ENCODE measurements at regions not wholly inside any gene's neighbourhood (a gene's known extent, or its start where the extent isn't known, plus 50 kb on each side); places are given as distances from the start of the nearest gene placed in this dataset.

- Mint-ChIP-seq H3K27ac (ENCODE audit: unreplicated experiment) (no peak overlapping the region), H3K4me3 (ENCODE audit: unreplicated experiment) (no peak overlapping the region), H3K36me3 (ENCODE audit: unreplicated experiment) (no peaks in the 10 kb centered on the region), H3K9me3 (ENCODE audit: unreplicated experiment) (no peaks in the 10 kb centered on the region), H3K27me3 (ENCODE audit: unreplicated experiment) (no peaks in the 10 kb centered on the region), H3K4me1 (ENCODE audit: low read depth, unreplicated experiment) (peaks cover 5% of the 10 kb centered on the region)
- DNase-seq: no peak
- TF ChIP-seq CTCF (IDR thresholded peaks at IDR 0.05; ENCODE audit: partially characterized antibody, unreplicated experiment): no peak
Measured at GRCh38 chr6:139912735-139913400, 538.4 kb upstream of the CITED2 start.

- Mint-ChIP-seq H3K36me3 (ENCODE audit: unreplicated experiment) (no peaks in the 10 kb centered on the region), H3K4me1 (ENCODE audit: low read depth, unreplicated experiment) (peaks cover 20% of the 10 kb centered on the region), H3K4me3 (ENCODE audit: unreplicated experiment) (no peak overlapping the region), H3K27ac (ENCODE audit: unreplicated experiment) (no peak overlapping the region), H3K9me3 (ENCODE audit: unreplicated experiment) (no peaks in the 10 kb centered on the region), H3K27me3 (ENCODE audit: unreplicated experiment) (peaks cover 6% of the 10 kb centered on the region)
- TF ChIP-seq CTCF (IDR thresholded peaks at IDR 0.05; ENCODE audit: partially characterized antibody, unreplicated experiment): no peak
- DNase-seq: no peak
Measured at GRCh38 chr6:139909992-139910391, 535.5 kb upstream of the CITED2 start.

DNA sequence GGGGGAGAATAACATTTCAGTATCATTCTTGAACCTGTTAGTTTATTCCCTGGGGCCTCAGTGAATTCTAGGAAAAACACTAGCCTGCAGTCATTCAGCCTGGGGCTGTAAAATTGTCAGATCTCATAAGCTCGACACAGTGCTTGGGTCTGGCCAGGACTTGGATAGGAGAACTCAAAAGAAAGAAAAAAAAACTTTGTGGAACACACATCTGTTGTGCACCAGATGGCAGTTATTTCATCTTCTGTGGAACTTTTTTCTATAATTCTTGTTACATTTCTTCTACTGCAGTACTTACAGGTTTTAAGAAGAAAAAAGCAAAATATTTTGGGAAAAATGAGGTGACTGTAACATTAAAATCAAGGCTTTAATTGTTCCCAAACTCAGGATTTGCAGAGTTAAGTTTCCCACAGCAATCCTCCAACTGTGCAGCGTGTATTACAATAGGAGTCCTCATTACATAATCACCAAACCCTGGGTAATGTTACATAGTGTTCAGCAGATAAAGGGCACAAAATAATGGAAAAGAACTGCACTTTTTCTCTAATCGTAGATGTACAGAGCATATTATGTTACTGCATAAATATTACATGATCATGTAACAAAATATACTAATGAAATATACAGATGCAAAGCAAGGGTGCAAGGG, 531.1 kb upstream of the CITED2 start:
- H3K27ac Mint-ChIP-seq (ENCODE audit: unreplicated experiment): peak overlapping the region; percentile 68
- DNase-seq: no peak
- H3K4me3 Mint-ChIP-seq (ENCODE audit: unreplicated experiment): peak overlapping the region; percentile 38

DNA sequence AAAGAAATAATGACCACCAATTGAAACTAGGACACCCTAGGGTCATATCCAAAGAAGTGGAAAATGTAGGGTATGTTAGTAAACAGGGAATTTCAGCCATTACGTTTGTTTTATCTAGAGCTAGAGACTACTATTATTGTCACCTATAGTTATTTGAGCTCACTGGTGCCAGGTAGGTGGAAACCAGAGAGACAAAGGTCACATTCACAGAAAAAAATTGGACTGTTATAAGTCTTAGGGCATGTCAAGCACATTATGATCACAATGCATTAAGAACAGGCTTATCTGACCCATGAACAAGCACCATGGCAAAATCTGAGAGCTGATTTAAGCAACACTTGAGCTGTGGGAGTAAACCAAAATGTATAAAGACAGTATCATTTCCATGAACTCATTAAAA, 530.1 kb upstream of the CITED2 start:
- no peak for DNase-seq
- H3K4me3 Mint-ChIP-seq (ENCODE audit: unreplicated experiment): no peak overlapping the region
- H3K9me3 Mint-ChIP-seq (ENCODE audit: unreplicated experiment): peaks cover 2% of the 10 kb centered on the region
- peak overlapping the region; percentile 48 for H3K27ac Mint-ChIP-seq (ENCODE audit: unreplicated experiment)
- peaks cover 37% of the 10 kb centered on the region for H3K4me1 Mint-ChIP-seq (ENCODE audit: low read depth, unreplicated experiment)
- TF ChIP-seq CTCF (IDR thresholded peaks at IDR 0.05; ENCODE audit: partially characterized antibody, unreplicated experiment): no peak
- H3K36me3 Mint-ChIP-seq (ENCODE audit: unreplicated experiment): no peaks in the 10 kb centered on the region
- peaks cover 6% of the 10 kb centered on the region for H3K27me3 Mint-ChIP-seq (ENCODE audit: unreplicated experiment)

More for the DNA sequence above, 531.1 kb upstream of the CITED2 start:
- Mint-ChIP-seq H3K9me3 (ENCODE audit: unreplicated experiment) (peaks cover 2% of the 10 kb centered on the region), H3K36me3 (ENCODE audit: unreplicated experiment) (no peaks in the 10 kb centered on the region), H3K4me1 (ENCODE audit: low read depth, unreplicated experiment) (peaks cover 37% of the 10 kb centered on the region), H3K27me3 (ENCODE audit: unreplicated experiment) (peaks cover 6% of the 10 kb centered on the region)
- no peak for TF ChIP-seq CTCF (IDR thresholded peaks at IDR 0.05; ENCODE audit: partially characterized antibody, unreplicated experiment)

DNA sequence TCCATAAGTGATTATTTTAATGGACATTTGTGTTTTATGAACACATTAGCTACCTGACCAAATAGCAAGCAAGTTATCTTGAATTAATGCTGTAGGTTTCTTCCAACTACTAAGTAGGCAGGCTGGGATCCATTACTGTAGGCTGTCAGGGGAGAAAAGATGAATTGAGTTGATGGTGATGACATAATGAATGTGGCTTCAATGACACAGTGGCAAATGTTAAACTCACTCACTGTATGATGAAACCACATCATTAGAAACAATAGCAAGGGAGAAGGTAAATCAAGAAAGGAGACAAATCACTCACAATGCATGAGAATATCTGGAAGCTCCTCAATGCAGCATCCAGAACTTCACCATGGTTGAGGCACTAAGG, 529.7 kb upstream of the CITED2 start:
- TF ChIP-seq CTCF (IDR thresholded peaks at IDR 0.05; ENCODE audit: partially characterized antibody, unreplicated experiment): no peak
- Mint-ChIP-seq H3K27me3 (ENCODE audit: unreplicated experiment) (peaks cover 6% of the 10 kb centered on the region), H3K4me1 (ENCODE audit: low read depth, unreplicated experiment) (peaks cover 37% of the 10 kb centered on the region), H3K4me3 (ENCODE audit: unreplicated experiment) (no peak overlapping the region), H3K36me3 (ENCODE audit: unreplicated experiment) (no peaks in the 10 kb centered on the region), H3K9me3 (ENCODE audit: unreplicated experiment) (peaks cover 2% of the 10 kb centered on the region), H3K27ac (ENCODE audit: unreplicated experiment) (peak overlapping the region; percentile 48)
- no peak for DNase-seq

Measured in glutamatergic neuron (in vitro differentiated cells).